ENCODE measurements at regions not wholly inside any gene's neighbourhood (a gene's known extent, or its start where the extent isn't known, plus 50 kb on each side); places are given as distances from the start of the nearest gene placed in this dataset.
"Not testable (repeated sequence)": the region's sequence is repeated elsewhere in the genome, so short reads cannot be mapped to it uniquely, and the experiment has no call there.

DNA sequence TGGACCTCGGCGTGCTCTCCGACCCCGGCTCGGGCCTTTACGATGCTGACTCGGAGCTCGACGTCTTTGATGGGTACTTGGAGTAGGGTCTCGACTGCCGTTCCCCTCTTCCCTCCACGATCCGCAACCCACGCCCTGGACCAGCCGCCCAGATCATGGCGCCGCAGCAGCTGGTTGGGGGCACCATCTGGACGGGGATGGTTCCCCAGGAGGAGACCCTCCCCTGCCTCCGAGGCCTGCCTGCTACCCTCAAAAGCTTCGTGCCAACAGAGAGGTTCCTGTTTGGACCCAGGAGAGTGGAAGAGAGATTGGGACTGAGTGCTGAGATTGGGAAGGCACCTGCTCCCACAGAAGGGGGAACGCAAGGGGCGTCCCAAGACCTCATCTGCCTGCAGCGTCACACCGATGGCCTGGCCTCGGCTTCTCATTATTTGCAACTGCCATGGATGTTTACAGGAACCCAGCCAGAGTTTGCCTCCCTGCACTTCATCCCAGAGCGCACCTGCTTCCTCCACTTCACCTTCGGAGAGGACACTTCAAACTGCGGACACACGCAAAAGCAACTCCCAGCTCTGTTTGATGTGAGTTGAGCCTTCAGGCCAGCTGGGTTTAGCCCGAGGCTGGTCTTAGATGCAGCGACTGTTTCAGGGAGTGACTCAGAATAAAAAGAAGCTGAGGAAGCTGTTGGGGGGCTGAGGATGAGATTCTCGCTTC, 58.9 kb downstream of the GOLGA6L7 start:
- DNase-seq (ENCODE audit: low spot score): not testable (repeated sequence)

DNA sequence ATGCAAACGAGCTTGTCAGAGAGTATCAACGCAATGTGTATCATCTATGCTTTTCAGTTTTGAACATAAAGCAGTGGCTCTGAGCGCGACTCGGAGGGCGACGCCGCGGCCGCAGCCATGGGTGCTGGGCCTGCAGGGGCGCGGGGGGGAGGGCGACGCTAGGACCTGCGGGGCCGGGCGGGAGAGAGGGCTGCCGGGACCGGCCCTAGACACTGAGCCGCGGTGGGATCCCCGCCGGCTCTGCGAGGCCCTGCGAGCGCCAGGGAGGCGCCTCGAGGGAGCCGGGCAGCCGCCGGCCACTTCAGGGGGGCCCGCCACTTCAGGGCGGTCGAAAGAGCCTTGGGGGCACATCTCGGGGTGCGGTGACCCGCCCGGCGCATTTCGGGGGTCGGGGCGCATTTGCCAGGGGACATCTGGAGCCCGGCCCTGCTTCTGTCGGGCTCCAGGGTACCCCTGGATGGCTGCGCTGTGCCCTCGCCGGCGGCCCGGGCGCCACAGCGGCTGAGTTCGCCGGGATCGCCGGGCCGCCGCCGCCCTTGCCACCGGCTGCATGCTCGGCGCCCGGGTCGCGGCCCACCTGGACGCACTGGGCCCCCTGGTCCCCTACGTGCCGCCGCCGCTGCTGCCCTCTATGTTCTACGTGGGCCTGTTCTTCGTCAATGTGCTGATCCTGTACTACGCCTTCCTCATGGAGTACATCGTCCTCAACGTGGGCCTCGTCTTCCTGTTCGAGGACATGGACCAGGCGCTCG, 59.6 kb downstream of the GOLGA6L7 start:
- not testable (repeated sequence) for DNase-seq (ENCODE audit: low spot score)

DNA sequence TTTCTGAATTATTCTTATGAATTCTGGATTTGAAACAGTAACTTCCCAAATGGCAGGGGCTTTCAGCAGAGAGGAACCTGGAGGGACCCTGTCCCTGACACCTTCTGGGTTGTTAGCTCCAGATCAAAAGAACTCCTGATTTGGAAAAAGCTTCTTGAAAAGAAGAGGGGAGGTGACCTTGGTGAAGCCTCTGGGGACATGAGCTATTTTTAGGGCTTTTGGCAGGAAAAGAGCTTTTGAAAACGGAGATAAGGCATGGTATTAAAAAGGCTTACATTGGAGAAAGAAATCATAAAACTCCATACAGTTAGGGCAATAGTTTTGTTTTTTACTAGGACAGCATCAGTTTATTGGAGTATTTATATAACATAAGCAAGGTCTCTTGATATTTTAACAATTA, 60.3 kb downstream of the GOLGA6L7 start:
- DNase-seq (ENCODE audit: low spot score): not testable (repeated sequence)

DNA sequence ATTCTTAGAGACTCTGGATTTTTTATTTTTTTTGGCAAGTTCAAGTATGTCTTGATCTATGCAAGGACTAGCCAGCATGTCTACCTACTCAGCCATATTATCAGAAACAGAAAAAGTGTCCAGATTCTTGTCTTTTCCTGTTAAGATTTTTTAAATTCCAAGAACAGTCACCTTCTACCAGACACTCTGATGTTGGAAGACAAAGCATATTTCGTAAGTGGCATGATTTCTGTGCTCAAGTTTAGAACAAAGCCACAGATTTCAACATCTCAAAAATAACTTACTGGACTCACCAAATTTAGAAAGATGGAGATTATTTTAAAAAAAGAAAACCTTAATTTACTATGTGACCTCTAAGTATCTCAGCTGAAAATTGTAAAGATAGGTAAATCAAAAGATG, 61.9 kb downstream of the GOLGA6L7 start:
- DNase-seq (ENCODE audit: low spot score): peak; percentile 41

DNA sequence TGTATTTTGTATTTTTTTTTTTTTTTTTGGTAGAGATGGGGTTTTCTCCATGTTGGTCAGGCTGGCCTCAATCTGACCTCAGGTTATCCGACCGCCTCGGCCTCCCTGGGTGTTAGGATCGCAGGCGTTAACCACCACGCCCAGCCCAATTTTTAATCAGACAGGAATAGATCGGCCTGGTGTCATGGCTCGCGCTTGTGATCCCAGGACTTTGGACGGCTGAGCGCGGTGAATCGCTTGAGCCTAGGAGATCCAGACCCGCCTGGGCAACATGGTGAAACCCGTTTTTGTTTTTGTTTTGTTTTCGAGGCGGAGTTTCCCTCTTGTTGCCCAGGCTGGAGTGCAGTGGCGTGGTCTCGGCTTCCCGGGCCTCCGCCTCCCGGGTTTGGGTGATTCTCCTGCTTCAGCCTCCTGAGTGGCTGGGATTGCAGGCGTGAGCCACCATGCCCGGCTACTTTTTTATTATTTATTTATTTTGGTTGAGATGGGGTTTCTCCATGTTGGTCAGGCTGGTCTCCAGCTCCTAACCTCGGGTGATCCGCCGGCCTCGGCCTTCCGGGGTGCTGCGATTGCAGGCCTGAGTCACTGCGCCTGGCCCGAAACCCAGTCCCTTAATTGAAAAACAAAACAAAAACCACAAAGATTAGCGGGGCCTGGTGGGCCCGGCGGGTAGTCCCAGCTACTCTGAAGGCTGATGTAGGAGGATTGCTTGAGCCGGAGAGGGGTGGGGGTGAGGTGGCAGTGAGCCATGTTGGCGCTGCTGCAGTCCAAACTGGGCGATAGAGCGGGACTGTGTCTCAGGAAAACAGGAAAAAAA, 63.9 kb downstream of the GOLGA6L7 start:
- DNase-seq (ENCODE audit: low spot score): not testable (repeated sequence)

DNA sequence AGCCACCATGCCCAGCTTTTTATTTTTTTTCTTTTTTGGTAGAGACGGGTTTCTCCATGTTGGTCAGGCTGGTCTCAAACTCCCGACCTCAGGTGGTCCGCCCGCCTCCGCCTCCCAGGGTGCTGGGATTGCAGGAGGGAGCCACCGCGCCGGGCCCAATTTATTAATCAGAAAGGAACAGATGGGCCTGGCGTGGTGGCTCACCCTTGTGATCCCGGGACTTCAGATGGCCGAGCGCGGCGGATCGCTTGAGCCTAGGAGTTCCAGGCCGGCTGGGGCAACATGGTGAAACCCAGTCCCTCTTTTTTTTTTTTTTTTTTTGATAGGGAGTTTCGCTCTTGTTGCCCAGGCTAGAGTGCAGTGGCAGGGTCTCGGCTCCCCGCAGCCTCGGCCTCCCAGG, 64.6 kb downstream of the GOLGA6L7 start:
- DNase-seq (ENCODE audit: low spot score): no peak

DNA sequence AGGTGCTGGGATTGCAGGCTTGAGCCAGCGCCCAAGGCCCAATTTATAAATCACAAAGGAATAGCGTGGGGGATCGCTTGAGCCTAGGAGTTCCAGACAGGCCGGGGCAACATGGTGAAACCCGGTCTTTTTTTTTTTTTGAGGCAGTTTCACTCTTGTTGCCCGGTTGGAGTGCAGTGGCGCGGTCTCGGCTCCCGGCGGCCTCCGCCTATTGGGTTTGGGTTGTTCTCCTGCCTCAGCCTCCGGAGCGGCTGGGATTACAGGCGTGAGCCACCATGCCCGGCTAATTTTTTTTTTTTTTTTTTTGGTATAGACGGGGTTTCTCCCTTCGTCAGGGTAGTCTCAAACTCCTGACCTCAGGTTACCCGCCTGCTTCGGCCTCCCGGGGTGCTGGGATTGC, 65.0 kb downstream of the GOLGA6L7 start:
- DNase-seq (ENCODE audit: low spot score): no peak

DNA sequence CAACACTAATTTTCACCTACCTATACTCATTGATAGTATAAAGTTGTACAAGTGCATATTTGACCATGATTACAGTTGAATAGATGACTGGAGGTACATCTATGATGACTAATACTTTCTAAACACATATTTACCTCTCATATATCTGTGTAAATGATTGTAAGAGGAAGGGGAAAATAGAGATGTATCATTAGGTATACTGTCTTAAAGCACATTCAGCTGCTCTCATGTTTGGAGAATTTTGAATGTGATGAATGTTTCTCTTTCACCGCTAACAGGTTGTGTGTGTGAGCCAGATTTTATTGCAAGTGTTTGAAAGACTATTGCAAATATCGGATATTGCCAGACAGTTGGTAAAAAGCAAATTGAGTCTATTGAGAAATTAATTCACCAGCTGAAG, 66.2 kb upstream of the GOLGA8M start:
- not testable (repeated sequence) for DNase-seq (ENCODE audit: low spot score)

DNA sequence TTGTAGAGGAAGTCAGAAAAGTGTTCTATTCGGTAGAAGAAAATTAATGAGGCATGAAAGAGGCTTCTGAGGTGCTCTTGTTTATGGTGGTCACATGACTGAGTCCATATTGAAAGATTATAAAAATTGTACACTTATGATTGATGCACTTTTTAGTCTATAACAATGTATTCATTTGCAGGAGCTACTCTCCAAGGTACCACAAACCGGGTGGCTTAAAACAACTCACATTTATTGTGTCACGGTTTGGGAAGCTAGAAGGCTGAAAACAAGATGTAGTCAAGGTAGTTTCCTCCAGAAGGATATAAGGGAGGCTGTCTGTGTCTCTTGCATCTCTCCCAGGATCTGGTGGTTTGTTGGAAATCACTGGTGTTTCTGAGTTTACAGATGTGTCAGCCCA, 60.6 kb upstream of the GOLGA8M start:
- not testable (repeated sequence) for DNase-seq (ENCODE audit: low spot score)
